ENCODE measurements at regions not wholly inside any gene's neighbourhood (a gene's known extent, or its start where the extent isn't known, plus 50 kb on each side); places are given as distances from the start of the nearest gene placed in this dataset.

- Histone ChIP-seq H3K4me1 (no peaks in the 10 kb centered on the region), H3K27ac (no peak overlapping the region), H3K36me3 (no peaks in the 10 kb centered on the region), H3K4me3 (no peak overlapping the region), H3K27me3 (no peaks in the 10 kb centered on the region), H3K9me3 (no peaks in the 10 kb centered on the region)
- no peak for TF ChIP-seq CTCF (IDR thresholded peaks at IDR 0.05)
- no peak for DNase-seq (ENCODE audit: low spot score in 2 of 2)
- intact Hi-C loops (cut with DNase I) = no loop called here
These were observed 95.7 kb upstream of the NR5A2 start for GRCh38 chr1:199931666-199932377.

- TF ChIP-seq CTCF (IDR thresholded peaks at IDR 0.05) = no peak
- intact Hi-C loops (cut with DNase I) = no loop called here
- Histone ChIP-seq H3K27ac (no peak overlapping the region), H3K36me3 (no peaks in the 10 kb centered on the region), H3K9me3 (no peaks in the 10 kb centered on the region), H3K4me1 (no peaks in the 10 kb centered on the region), H3K27me3 (no peaks in the 10 kb centered on the region), H3K4me3 (no peak overlapping the region)
- no peak for DNase-seq (ENCODE audit: low spot score in 2 of 2)
These were observed 95.0 kb upstream of the NR5A2 start for GRCh38 chr1:199932462-199932861.

- Histone ChIP-seq H3K4me1 (no peaks in the 10 kb centered on the region), H3K9me3 (no peaks in the 10 kb centered on the region), H3K36me3 (no peaks in the 10 kb centered on the region), H3K4me3 (no peak overlapping the region), H3K27ac (no peak overlapping the region), H3K27me3 (no peaks in the 10 kb centered on the region)
- intact Hi-C loops (cut with DNase I) = no loop called here
- no peak for DNase-seq (ENCODE audit: low spot score in 2 of 2)
- TF ChIP-seq CTCF (IDR thresholded peaks at IDR 0.05) = no peak
These were observed 91.1 kb upstream of the NR5A2 start for GRCh38 chr1:199936441-199936840.

GRCh38 chr1:199937161-199937560 lies 90.3 kb upstream of the NR5A2 start:
- Histone ChIP-seq H3K36me3 (no peaks in the 10 kb centered on the region), H3K27ac (no peak overlapping the region), H3K27me3 (no peaks in the 10 kb centered on the region), H3K4me1 (no peaks in the 10 kb centered on the region), H3K9me3 (no peaks in the 10 kb centered on the region), H3K4me3 (no peak overlapping the region)
- no peak for DNase-seq (ENCODE audit: low spot score in 2 of 2)
- intact Hi-C loops (cut with DNase I) = no loop called here
- TF ChIP-seq CTCF (IDR thresholded peaks at IDR 0.05) = no peak

- Histone ChIP-seq H3K9me3 (no peaks in the 10 kb centered on the region), H3K4me3 (no peak overlapping the region), H3K36me3 (no peaks in the 10 kb centered on the region), H3K27ac (no peak overlapping the region), H3K27me3 (no peaks in the 10 kb centered on the region), H3K4me1 (no peaks in the 10 kb centered on the region)
- intact Hi-C loops (cut with DNase I) = no loop called here
- no peak for TF ChIP-seq CTCF (IDR thresholded peaks at IDR 0.05)
- DNase-seq (ENCODE audit: low spot score in 2 of 2) = no peak
These were observed 89.8 kb upstream of the NR5A2 start for GRCh38 chr1:199937661-199938060.

- intact Hi-C loops (cut with DNase I) = no loop called here
These were observed 82.5 kb upstream of the NR5A2 start for GRCh38 chr1:199944986-199945385.

More at GRCh38 chr1:199944986-199945385, 82.5 kb upstream of the NR5A2 start:
- no peaks in the 10 kb centered on the region for H3K4me1 ChIP-seq
- H3K36me3 ChIP-seq = no peaks in the 10 kb centered on the region
- no peaks in the 10 kb centered on the region for H3K27me3 ChIP-seq
- H3K27ac ChIP-seq = no peak overlapping the region
- H3K9me3 ChIP-seq = no peaks in the 10 kb centered on the region
- DNase-seq (ENCODE audit: low spot score in 2 of 2) = no peak
- no peak overlapping the region for H3K4me3 ChIP-seq
- TF ChIP-seq CTCF (IDR thresholded peaks at IDR 0.05) = no peak

Data from ascending aorta (tissue), 2 donors.